ENCODE measurements at regions not wholly inside any gene's neighbourhood (a gene's known extent, or its start where the extent isn't known, plus 50 kb on each side); places are given as distances from the start of the nearest gene placed in this dataset.

- TF ChIP-seq EZH2 (IDR thresholded peaks at IDR 0.05; ENCODE audit: low read depth) (no peak), CTCF (conservative IDR thresholded peaks at IDR 0.05) (no peak)
Measured at GRCh38 chr9:15357050-15357653, 50.1 kb upstream of the TTC39B start.
